T-helper 2 cell treated with Interferon-gamma antibody and Interleukin-4, amounts not matched to agents 100 ng/mL and 5 ng/mL, for 36 hours (primary cell): ENCODE measurements at regions not wholly inside any gene's neighbourhood (a gene's known extent, or its start where the extent isn't known, plus 50 kb on each side); places are given as distances from the start of the nearest gene placed in this dataset.
"Not testable (repeated sequence)": the region's sequence is repeated elsewhere in the genome, so short reads cannot be mapped to it uniquely, and the experiment has no call there.

Experiments
- intact Hi-C: fragments of 100-400 bp; cut with micrococcal nuclease; formaldehyde crosslinking; loops from one replicate; pipeline ENCODE4 v1.15.1; 2023

GRCh38 chr6:114712129-114712662 lies 369.4 kb upstream of the HS3ST5 start:
- intact Hi-C loops, result no loop called here

- intact Hi-C loops, result no loop called here
Observed at GRCh38 chr6:114707081-114707620, 364.3 kb upstream of the HS3ST5 start.

- intact Hi-C loops, result no loop called here
Observed at GRCh38 chr6:114690625-114691024, 347.8 kb upstream of the HS3ST5 start.

- intact Hi-C loops, result no loop called here
Observed at GRCh38 chr6:114659513-114659912, 316.7 kb upstream of the HS3ST5 start.

- intact Hi-C loops, result no loop called here
Observed at GRCh38 chr6:114651611-114652010, 308.8 kb upstream of the HS3ST5 start.

- intact Hi-C loops, result no loop called here
Observed at GRCh38 chr6:114650891-114651290, 308.1 kb upstream of the HS3ST5 start.

- intact Hi-C loops, result no loop called here
Observed at GRCh38 chr6:114649298-114649697, 306.5 kb upstream of the HS3ST5 start.

DNA sequence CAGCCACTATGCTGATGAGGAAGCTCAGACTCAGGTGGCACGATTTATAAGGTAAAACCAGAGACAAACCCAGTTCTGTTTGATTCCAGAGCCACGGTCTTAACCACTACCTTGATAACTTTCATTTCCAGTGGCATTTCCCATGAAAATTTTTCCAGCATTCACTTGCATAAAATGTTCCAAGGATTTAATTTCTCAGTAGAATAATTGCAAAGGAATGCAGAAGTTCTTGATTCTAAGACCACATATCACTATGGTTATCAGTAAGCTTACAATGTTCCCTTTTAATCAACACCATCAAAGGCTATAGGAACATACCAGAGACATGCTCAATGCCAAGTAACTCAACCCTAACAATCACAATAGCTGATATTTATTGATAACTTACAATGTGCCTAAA lies 306.0 kb upstream of the HS3ST5 start:
- intact Hi-C loops, result no loop called here

GRCh38 chr6:114638341-114638740 lies 295.5 kb upstream of the HS3ST5 start:
- intact Hi-C loops, result no loop called here

DNA sequence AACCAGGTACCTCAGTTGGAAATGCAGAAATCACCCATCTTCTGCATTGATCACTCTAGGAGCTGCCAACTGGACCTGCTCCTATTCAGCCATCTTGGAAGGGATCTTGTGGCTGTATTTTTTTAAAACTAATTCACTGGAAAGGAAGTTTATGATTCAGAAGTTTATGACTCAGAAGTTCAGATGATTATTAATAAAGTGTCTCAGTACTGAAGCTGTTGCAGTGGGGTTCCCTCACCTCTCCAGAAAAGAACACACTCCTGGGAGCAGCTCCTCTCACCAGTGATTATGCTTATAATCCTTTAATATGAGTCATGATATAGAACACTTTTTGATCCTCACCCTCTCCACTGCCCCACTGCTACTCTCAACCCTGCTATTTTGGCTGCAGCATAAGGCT lies 291.2 kb upstream of the HS3ST5 start:
- intact Hi-C loops, result no loop called here

- intact Hi-C loops, result not testable (repeated sequence)
Observed at GRCh38 chr6:114626226-114626625, 283.4 kb upstream of the HS3ST5 start.

GRCh38 chr6:114619621-114620200 lies 276.9 kb upstream of the HS3ST5 start:
- intact Hi-C loops, result no loop called here

DNA sequence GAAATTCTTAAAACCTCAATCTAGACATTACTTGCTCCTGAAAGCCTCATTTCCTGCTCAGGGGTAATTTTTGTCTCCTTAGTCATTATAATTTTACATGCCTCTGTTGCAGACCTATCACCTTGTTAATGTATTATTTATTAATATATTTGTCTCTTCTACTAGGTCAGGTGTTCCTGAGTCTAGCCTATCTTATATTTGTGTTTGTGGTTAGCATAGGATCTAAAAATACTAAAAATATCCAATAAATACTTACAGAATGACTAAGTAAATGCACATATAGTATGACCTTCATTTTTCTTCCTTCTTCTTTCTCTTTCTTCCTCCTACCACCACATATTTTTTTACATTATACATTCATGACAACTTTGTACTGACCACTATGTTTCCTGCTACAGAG lies 268.9 kb upstream of the HS3ST5 start:
- intact Hi-C loops, result no loop called here

- intact Hi-C loops, result no loop called here
Observed at GRCh38 chr6:114608091-114608490, 265.3 kb upstream of the HS3ST5 start.

- intact Hi-C loops, result no loop called here
Observed at GRCh38 chr6:114605656-114606055, 262.8 kb upstream of the HS3ST5 start.

DNA sequence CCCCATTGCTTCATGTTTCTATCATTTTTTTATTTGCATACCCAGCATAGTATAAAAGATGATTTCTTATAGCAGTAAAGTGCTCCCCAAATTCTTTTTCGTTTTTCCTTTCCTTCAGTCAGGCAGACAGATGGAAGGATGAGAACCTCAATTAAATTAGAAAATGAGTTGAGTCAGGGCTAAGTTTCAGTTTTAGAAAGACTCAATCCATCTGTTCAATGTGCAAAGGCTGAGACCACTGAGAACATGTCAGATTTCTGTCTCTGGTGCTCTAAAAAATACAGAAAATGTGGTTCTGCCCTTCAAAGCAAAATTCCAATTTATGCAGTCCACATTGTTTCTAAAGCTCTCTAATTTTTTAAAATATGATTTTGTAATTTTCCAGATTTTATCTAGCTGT lies 257.6 kb upstream of the HS3ST5 start:
- intact Hi-C loops, result no loop called here

- intact Hi-C loops, result no loop called here
Observed at GRCh38 chr6:114595591-114595990, 252.8 kb upstream of the HS3ST5 start.

DNA sequence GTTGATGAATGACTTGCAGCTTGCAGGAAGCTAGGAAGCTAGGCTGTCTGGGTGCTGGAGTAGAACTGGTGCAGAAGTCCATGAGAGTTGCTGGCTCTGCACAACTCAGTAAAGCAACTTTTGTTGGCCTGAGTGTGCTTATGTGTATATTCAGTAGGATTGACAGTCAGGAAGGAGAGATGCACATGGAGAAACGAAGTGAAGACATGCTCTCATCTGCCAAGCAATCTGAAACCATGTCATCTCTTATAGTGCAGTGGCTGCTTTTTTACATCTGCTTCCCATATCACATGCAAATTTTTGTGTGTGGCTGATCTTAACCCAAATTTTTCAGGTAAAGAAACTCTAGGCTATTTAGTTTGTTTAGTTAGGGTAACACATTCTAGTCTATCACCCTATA lies 252.4 kb upstream of the HS3ST5 start:
- intact Hi-C loops, result no loop called here

- intact Hi-C loops, result no loop called here
Observed at GRCh38 chr6:114592506-114592905, 249.7 kb upstream of the HS3ST5 start.

DNA sequence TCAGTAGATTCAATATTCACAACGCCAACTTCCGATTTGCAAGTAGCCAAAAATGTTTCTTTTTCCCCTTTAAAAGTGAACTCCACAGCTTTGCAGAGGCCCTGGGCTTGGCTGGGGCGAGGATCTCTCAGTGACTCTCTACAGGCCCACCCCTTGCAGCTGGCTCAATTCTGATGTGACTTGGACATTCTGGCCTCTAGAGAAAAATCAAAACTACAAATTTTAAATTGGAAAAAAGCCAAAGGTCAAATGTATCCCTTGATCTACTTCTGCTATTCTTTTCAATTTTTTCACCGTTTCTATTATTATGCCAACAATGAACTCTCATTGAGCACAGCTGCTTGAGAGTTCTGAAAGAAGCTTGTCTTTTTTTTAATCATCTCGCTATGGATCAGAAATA lies 245.9 kb upstream of the HS3ST5 start:
- intact Hi-C loops, result no loop called here

- intact Hi-C loops, result no loop called here
Observed at GRCh38 chr6:114586298-114586697, 243.5 kb upstream of the HS3ST5 start.

DNA sequence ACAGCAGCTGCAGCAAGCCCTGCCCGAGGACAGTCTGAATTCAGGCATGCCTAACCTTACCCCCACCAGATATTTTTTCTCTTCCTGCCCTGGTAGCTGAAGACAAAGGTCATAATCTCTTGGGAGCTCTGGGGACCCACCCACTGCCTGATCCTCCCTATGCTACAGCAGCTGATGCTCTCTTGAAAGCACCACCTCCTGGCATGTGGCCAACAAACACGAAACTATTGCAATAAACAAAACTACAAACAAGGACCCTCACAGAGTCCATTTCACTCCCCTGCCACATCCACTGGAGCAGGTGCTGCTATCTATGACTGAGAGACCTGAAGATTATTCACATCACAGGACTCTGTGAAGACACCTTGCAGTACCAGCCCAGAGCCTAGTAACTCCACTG lies 238.5 kb upstream of the HS3ST5 start:
- intact Hi-C loops, result no loop called here

DNA sequence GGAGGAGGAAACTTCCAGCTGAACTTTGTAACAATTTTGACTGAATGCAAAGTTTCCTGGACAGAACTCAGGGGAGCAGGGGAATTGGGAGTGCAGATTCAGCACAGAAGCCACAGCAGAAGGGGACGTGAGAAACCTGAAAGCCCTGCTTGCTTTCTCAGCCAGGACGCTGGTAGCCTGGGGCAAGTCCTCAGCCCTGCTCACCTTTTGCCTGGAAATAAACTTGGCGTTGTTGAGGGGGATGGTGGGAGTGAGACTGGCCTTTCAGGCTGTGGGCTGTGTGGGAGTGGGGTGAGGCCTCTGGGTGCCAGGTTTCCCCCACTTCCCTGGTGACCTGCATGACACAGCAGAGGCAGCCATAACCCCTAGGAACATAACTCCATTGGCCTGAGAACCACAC lies 238.1 kb upstream of the HS3ST5 start:
- intact Hi-C loops, result no loop called here

- intact Hi-C loops, result no loop called here
Observed at GRCh38 chr6:114579486-114579885, 236.7 kb upstream of the HS3ST5 start.
